ENCODE measurements at regions not wholly inside any gene's neighbourhood (a gene's known extent, or its start where the extent isn't known, plus 50 kb on each side); places are given as distances from the start of the nearest gene placed in this dataset.

- TF ChIP-seq POU6F1 (CRISPR knock-in tag; IDR thresholded peaks at IDR 0.05; ENCODE audit: borderline replicate concordance, low read depth) (no peak), ZC3H10 (CRISPR knock-in tag; IDR thresholded peaks at IDR 0.05) (no peak), SNAI2 (CRISPR knock-in tag; IDR thresholded peaks at IDR 0.05) (no peak), TCF4 (CRISPR knock-in tag; IDR thresholded peaks at IDR 0.05; ENCODE audit: borderline replicate concordance) (no peak), TOX (CRISPR knock-in tag; IDR thresholded peaks at IDR 0.05; ENCODE audit: borderline replicate concordance) (no peak), ARNTL (CRISPR knock-in tag; IDR thresholded peaks at IDR 0.05; ENCODE audit: borderline replicate concordance, low read depth) (no peak), RARB (CRISPR knock-in tag; IDR thresholded peaks at IDR 0.05) (no peak)
Observed at GRCh38 chr22:49349181-49349835, 478.4 kb downstream of the BRD1 start (continued).

- no peak for TF ChIP-seq BACH2 (CRISPR knock-in tag; IDR thresholded peaks at IDR 0.05; ENCODE audit: borderline replicate concordance)
- TF ChIP-seq ZNF70 (CRISPR knock-in tag; IDR thresholded peaks at IDR 0.05), result no peak
- no peak for TF ChIP-seq TCF4 (CRISPR knock-in tag; IDR thresholded peaks at IDR 0.05; ENCODE audit: borderline replicate concordance)
- no peak for TF ChIP-seq PATZ1 (CRISPR knock-in tag; IDR thresholded peaks at IDR 0.05; ENCODE audit: borderline replicate concordance)
- TF ChIP-seq ISL1 (CRISPR knock-in tag; IDR thresholded peaks at IDR 0.05), result no peak
- no peak for TF ChIP-seq GLIS3 (CRISPR knock-in tag; IDR thresholded peaks at IDR 0.05)
- TF ChIP-seq POU6F1 (CRISPR knock-in tag; IDR thresholded peaks at IDR 0.05; ENCODE audit: borderline replicate concordance, low read depth), result no peak
- no peak for TF ChIP-seq TSHZ2 (CRISPR knock-in tag; IDR thresholded peaks at IDR 0.05)
- TF ChIP-seq SNAI2 (CRISPR knock-in tag; IDR thresholded peaks at IDR 0.05), result no peak
- TF ChIP-seq ZNF8 (CRISPR knock-in tag; IDR thresholded peaks at IDR 0.05), result no peak
- no peak for TF ChIP-seq ZC3H10 (CRISPR knock-in tag; IDR thresholded peaks at IDR 0.05)
- TF ChIP-seq ZFP3 (CRISPR knock-in tag; IDR thresholded peaks at IDR 0.05), result no peak
- TF ChIP-seq ARNTL (CRISPR knock-in tag; IDR thresholded peaks at IDR 0.05; ENCODE audit: borderline replicate concordance, low read depth), result no peak
- no peak for TF ChIP-seq OSR1 (CRISPR knock-in tag; IDR thresholded peaks at IDR 0.05)
- TF ChIP-seq CSRNP3 (CRISPR knock-in tag; IDR thresholded peaks at IDR 0.05), result no peak
- TF ChIP-seq RARB (CRISPR knock-in tag; IDR thresholded peaks at IDR 0.05), result no peak
- TF ChIP-seq TOX (CRISPR knock-in tag; IDR thresholded peaks at IDR 0.05; ENCODE audit: borderline replicate concordance), result no peak
- TF ChIP-seq ZFP30 (CRISPR knock-in tag; IDR thresholded peaks at IDR 0.05), result no peak
- TF ChIP-seq ESRRG (CRISPR knock-in tag; IDR thresholded peaks at IDR 0.05), result no peak
- no peak for TF ChIP-seq CREB5 (CRISPR knock-in tag; IDR thresholded peaks at IDR 0.05; ENCODE audit: low read depth)
- ATAC-seq, result no peak
Observed at GRCh38 chr22:49348631-49349030, 479.0 kb downstream of the BRD1 start.

All from SK-N-SH treated with all-trans-retinoic acid at 6 μM for 48 hours (cell line).